Spleen (tissue), 7 donors: ENCODE measurements at regions not wholly inside any gene's neighbourhood (a gene's known extent, or its start where the extent isn't known, plus 50 kb on each side); places are given as distances from the start of the nearest gene placed in this dataset.

Source experiments
- POLR2A ChIP-seq, 3 donors: fragments of 450-650 bp; IDR thresholded peaks; one replicate each; pipeline ENCODE4 v1.5.1; 2017; ENCODE audit warnings: antibody characterized with exemption in 3 of 3, mild to moderate bottlenecking in 1 of 3
- POLR2AphosphoS5 ChIP-seq, 3 donors: sonication (generic); formaldehyde crosslinking; IDR thresholded peaks; one replicate each; pipeline ENCODE4 v1.5.1; 2017; ENCODE audit warnings: antibody characterized with exemption in 3 of 3
- TF ChIP-seq, protein P1 (sequence below), 11 experiments: fragments of 200-600 bp in 7 of 11; fragments of 450-650 bp in 4 of 11; sonication (generic) in 4 of 11; IDR thresholded peaks in 8 of 11; conservative IDR thresholded peaks in 3 of 11; 1 replicate in 7 of 11; 2 replicates in 4 of 11; pipeline versions ENCODE4 v1.4.0 to v1.8.0; 2016 to 2021; ENCODE audit warnings: antibody characterized with exemption in 11 of 11, inconsistent platforms in 4 of 11, mild to moderate bottlenecking in 1 of 11
- donor health status: DM: no; HTN: no; CAD: no; lungs with moderate emphysema.
- donor health status: DM: no; HTN: no; CAD: no.
- donor health status: DM: no; HTN: no; CAD: no.

DNA sequence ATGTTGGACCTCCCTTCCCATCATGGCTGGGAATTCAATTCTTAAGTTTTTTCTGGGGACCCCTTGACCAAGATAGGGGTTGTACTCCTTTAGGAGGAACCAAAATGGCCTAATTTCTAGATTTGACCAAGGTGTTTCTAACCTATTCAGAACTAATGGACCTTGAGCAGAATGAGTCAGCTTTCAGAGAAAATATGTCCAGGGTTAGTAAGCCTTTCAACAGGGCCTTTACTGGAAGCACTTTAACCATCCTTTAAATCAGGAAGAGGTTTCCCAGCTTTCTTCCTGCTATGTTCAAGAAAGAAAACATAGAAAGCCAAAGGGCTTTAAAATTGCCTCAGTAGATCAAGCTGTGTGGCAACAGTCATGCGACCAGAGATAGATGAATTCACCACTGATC is 1184.9 kb upstream of the ACVR2A start:
- TF ChIP-seq, protein P1, sequence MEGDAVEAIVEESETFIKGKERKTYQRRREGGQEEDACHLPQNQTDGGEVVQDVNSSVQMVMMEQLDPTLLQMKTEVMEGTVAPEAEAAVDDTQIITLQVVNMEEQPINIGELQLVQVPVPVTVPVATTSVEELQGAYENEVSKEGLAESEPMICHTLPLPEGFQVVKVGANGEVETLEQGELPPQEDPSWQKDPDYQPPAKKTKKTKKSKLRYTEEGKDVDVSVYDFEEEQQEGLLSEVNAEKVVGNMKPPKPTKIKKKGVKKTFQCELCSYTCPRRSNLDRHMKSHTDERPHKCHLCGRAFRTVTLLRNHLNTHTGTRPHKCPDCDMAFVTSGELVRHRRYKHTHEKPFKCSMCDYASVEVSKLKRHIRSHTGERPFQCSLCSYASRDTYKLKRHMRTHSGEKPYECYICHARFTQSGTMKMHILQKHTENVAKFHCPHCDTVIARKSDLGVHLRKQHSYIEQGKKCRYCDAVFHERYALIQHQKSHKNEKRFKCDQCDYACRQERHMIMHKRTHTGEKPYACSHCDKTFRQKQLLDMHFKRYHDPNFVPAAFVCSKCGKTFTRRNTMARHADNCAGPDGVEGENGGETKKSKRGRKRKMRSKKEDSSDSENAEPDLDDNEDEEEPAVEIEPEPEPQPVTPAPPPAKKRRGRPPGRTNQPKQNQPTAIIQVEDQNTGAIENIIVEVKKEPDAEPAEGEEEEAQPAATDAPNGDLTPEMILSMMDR (IDR thresholded peaks at IDR 0.05 in 8 of 11, conservative IDR thresholded peaks at IDR 0.05 in 3 of 11): no peak
- TF ChIP-seq POLR2A (IDR thresholded peaks at IDR 0.05) (no peak), POLR2AphosphoS5 (IDR thresholded peaks at IDR 0.05) (no peak)
